IPS-NIHi11 (cell line): ENCODE measurements at regions not wholly inside any gene's neighbourhood (a gene's known extent, or its start where the extent isn't known, plus 50 kb on each side); places are given as distances from the start of the nearest gene placed in this dataset.
A peak's percentile ranks its signal among the peaks of the same experiment; 100 is the strongest.

Source experiments
- DNase-seq: peaks from one replicate; pipeline ENCODE4 v3.0.0; 2012; ENCODE audit warnings: mixed read lengths, low spot score

DNA sequence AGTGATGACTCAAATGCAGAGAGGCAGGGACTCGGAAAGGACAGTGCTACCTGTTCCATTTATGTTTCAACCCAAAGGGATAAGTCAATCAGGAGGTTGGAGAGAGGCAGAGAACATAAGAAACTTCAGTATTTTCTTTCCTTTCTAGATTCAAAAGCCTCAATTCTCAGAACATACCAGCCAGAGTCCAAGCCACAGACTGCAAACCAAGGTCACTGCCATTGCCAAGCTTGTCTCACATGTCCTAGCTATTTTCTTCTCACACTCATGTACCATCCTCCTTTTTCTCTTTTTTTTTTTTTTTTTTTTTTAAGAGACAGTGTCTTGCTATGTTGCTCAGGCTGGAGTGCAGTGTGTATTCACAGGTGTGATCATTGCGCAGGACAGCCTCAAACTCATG, 111.7 kb upstream of the AKIP1 start:
- DNase-seq: no peak

DNA sequence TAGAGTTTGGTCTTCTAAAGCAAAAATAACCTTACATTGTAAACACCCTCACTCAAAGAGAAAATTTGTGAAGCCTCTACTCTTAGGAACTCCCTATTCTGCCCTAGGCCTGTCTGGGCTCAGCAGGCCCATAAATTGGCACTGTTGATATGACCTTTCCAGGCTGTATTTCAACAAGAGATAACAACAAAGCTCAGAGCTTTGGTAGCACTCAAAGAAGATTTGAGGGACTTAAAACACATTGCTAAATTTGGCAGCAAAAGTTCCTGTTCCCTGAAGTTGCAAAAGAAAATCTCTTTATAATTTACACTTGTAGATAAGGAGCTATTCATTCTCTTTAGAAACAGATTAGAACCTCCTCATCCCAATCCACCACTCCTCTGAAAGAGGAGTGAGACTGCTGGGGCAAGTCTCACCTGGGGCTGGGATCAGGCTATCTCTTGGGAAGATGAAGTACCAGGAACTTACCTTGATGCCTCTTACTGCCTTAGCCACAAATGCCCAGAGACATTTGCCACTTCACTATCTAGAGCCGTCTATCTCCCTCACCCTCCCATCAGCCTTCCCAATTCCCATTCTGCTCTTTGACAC, 110.4 kb upstream of the AKIP1 start:
- DNase-seq: no peak

DNA sequence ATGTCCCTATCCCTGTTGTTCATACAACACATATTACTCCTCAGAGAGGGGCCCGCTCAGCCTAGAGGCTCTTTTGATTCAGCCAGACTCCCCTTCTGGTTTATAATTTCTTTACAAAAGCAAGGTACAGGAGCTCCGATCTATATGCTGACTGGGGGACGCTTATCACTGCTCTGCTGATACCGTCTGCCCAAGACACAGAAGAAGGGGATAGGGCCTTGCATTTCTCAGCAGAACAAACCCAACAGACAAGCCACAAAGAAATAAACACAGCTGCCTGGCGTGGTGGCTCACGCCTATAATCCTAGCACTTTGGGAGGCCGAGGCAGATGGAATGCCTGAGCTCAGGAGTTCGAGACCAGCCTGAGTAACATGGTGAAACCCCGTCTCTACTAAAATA, 109.9 kb upstream of the AKIP1 start:
- DNase-seq: no peak

DNA sequence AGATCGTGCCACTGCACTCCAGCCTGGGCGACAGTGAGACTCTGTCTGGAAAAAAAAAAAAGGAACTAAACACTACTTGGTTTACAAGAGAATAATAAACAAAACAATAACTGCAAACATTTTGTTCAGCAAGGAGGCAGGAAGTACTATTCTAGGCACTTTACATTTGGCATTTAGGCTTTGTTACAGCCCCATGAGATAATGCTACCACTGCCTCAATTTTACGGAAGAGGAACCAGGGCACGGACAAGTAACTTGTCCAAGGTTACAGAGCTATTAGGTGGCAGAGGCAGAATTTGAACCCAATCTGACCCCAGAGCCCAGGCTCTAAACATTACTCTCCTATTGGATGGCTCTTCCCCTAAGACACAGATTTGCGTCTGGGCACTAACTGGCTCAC, 108.7 kb upstream of the AKIP1 start:
- DNase-seq: no peak

DNA sequence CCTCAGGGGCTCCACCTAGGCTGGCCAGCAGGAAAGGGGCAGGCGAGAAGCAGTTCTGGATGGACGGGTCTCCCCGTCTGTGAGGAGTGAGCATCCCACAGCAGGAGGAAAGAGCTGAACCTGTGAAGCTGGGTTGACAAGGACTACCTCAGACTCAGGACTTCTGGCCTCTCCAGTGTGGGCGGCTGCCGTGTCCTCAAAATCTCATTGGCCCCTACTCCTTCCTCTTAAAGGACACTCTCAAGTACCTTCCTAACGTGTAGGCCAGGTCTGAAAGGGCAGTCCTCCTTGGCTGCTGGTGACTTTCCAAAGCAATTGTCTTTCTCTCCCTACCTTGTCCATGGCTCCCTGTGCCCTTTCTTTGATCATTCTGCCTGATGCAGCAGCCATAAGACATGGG, 107.0 kb upstream of the AKIP1 start:
- DNase-seq: no peak

DNA sequence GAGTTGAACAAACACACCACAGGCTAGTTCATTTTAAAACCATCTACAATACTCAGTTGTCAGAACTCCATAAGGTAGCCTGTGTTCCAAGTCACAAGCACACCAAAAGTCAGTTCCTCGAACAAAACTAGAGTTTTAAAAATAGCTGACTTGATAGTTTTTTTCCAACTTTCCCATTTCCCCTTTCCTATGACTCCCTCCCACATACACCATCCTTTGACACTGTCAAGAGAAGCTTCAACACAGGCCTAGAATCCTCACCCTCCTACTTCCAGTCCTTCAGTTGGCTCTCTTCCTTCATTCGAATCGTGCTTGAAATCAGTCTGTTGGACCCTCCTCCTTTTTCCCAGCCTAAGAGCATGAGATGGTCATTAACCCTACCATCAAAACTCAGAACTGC, 105.7 kb upstream of the AKIP1 start:
- DNase-seq: no peak

DNA sequence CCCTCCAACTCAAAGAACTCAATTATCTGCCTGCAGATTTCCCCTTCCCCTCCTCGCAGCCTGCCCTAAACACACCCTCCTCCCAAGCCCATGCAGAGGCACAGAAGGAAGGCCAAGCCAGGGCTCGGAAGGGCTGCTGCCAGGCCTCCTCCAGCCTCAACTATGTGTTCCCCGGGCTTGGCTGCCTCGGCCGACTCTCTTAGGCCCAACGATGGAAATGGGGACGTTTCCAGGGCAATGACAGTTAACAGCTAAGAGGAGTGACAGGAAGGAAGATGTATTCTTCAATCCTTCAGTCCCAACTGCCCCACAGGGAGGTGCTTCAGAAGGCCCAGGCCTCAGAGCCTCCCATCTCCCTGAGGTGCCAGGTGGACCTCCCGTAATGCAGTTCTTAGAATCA, 104.0 kb upstream of the AKIP1 start:
- DNase-seq: no peak

DNA sequence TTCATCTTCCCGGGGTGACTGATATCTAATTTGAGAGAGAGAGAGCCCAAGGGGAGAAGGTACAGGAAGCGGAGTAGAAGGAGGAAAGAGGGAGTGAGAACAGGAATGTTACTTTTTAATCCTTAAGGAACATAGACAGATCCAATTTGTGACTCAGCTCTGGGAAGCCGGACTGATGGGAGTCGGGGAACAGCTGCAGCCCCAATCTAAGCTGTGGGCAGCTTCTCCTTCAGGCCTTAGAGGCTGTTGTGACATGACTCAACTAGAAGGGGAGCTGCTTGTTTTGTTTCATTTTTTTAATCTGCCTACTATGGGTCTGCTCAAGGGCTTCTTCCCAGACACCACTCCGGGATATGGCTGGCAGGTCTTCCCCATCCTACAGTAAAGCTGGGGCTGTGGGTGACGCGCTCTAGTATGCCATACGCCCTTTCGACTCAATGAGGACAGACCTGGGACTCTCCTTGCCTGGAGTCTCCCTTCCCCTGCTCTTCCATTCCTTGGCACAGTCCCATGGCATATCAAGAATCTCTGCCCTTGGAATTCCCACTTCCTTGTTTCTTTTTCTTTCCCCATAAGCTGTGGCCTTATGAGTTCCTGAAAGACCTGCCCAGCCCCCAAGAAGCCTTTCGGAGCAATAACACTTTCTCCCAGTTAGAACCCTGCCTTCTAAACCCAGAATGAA, 103.3 kb upstream of the AKIP1 start:
- no peak for DNase-seq

DNA sequence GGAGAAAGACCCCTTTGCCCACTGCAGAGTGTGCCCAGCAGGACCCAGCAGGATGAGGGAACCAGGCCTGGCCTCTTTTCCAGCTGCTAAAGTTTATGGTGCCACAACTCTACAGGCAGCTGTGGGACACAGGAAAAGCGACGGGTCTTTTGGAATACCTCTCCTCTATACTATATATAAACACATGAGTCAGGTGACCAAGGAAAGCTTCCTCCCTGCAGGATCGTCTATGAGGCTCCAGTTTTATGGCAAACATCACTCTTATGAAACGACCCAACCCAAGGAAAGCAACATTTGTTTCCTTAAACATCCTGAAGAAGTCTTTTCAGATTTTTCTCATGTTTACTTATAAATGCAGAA, 102.8 kb upstream of the AKIP1 start:
- DNase-seq: no peak

DNA sequence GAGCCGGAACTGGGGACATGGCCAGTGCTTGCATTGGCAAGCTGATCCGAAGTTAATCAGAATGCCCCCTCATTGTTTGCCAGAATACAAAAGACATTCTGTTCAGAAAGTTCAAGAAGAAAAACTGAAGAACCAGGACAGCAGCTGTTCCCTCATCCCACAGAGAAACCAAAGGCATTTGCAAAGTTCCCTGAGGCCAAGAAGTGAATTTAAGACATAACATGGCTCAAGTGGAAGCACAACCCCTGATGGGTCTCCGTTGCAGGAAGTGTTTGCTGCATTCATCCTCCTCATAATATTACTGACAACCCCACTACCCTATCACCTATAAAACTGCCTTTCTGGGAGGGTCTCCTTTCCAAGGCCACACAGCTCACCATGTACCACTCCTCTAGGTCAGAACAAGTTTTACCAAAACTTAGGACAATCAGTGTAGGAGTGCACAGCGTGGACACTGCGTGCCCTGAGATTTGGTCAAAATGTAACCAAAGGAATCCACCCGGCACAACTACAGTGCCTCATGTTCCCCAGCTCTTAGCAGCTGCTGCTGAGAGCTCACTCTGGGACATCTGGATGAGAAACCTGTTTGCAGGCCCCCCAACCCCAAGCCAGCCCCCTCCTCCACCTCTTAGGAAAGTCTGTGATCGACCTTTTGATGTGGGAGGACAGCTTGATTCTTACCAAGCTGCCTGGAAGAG, 101.6 kb upstream of the AKIP1 start:
- DNase-seq: no peak

DNA sequence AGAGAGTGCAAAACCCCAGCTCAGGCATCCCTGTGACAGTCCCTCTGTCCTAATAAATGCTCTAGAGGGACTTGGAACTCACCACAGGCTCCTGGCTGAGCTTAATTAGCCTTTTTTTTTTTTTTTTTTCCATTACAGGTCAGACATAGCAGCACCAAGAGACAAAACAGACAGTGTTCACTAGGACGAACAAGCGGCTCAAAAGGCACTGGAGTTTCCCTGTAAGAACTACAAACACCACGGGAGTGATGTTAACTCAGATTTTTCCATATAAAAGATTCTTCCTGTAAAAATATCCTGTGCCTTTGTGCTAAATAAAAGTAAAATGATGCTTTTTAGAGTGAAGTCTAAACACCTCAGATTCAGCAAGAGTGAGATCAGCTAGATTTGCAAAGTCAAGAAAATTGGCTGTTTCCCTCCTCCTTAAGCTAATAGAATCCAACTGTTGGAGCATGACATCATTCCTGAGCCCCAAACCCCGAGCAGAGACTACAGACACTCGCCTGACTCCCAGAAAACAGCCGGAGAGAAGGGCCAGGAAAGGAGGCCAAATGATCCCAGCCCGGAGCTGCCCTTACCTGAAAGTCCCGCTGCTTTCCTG, 101.0 kb upstream of the AKIP1 start:
- DNase-seq: no peak

DNA sequence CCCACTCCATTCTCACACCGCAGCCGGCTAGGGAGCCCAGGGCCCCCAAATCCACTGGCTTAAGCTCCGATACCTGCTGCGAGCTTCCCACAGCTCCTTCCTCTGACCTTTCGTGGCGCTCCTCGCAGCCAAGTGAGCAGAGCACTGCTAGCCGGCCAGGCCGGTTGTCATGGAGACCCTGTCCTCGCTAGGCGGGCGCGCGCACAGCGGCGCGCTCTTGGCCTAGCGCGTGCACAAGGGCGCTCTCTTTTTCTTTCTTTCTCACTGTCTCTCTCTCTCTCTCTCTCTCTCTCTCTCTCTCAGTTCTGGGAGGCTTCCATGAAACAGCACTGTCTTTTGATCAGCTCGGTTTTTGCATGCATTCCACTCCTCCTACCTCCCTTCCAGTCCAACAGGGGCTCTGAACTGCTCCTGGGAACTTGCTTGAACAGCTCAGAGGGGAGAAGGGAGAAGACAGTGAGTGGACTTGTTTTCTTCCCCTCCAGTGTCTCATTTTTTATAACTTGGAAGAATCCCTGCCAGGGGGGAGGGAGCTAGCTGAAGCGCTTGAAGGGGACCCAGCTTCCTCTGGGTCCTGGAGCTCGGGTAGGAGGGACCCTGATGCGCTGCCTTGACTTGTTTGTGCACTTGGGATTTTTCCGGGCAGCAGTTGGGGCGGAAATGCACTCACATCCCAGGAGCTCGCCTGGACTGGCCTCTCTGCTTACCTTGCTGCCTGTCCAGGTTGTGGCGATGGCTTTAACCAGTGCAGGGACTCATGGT, 100.3 kb upstream of the AKIP1 start:
- peak; percentile 89 for DNase-seq

DNA sequence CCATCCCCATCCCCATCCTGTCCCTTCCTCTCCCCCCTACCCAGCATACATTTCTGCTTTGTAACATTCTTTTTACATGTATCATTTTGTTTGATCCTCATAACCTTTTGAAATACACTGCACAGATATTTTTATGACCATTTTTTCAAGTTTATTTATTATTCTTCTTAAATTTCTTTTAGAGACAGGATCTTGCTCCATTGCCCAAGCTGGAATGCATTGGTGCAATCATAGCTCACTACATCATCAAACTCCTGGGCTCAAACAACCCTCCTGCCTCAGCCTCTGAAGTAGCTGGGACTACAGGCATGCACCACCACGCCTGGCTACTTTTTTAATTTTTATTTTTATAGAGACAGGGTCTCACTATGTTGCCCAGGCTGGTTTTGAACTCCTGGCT, 99.4 kb upstream of the AKIP1 start:
- DNase-seq: no peak

DNA sequence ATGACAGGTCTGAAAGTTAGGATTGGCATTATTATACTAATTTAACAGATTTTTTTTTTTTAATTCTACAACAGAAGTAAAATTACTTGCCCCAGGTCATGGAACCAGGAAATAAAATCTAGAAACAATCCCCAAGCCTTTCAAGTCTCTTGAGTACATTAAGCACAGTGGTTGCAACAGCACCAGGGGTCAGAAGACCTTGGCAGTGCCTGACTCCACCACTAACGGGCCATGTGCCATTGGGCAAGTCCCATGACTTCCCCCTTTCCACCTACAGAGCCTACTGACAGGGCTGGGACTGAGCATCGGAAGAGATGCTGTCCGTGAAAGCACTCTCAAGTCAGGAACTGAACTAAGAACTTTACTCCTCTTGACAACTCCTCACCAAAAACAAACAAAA, 98.6 kb upstream of the AKIP1 start:
- DNase-seq: no peak

DNA sequence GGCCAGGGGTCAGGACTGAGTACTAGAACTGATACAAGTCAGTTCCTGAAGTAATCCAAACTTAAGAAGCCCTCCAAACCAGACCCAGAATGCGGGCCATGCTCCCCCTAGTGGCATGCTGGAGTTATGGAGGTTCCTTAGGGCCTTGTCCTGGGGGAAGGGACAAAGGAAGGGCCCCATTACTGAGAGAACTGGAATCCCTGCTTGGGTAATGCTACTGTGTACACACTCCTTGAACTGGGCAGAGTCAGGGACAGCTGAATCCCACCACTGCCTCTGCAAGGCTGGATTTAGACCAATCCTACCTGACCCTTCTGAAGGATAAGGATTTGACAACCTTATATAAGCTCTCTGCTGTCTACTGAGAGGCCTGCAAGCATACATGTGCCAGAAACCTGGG, 97.3 kb upstream of the AKIP1 start:
- peak; percentile 87 for DNase-seq

DNA sequence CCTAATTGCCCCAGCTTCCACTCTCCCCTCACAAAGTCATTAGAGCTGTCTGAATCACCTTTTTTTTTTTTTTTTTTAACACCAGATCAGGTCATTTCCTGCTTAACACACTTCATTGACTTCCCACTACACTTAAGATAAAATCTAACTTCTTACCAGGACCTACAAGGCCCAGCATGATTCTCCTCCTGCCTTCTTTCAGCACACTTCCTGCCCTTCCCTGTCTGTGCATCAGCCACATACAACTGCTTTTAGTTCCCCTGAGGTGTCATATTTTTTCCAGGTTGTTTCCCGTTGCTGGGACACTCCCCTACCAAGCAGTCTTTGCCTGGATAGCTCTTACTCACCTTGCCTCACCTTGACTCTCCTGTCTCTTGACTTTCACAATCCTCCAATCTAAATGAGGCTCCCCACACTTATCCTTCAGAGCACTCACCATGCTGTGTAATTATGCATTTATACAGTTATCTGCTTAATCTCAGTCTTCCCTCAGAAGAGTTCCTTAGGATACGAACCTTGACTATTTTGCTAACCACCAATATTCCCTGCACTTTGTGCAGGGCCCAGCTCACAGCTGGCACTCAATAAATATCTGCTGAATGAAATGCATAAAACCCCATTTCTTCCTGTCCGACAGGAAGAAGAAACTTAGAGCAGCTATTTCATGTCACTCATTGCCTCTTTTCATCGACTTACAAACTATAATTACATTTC, 96.6 kb upstream of the AKIP1 start:
- no peak for DNase-seq

DNA sequence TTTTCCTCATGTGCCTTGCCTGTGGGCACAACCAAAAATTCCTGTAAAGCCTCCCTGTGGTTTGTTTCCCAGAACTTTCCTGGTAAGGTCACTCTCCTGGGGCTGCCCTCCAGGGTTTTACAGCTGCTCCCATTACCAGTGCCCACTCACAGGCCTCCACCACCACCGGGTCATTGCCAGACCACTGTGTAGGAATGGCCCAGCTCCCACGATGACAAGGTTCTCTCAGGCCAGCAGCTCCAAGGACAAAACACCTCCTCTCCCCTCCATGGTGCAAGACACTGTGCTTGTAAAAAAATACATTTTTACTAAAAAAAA, 96.1 kb upstream of the AKIP1 start:
- no peak for DNase-seq

DNA sequence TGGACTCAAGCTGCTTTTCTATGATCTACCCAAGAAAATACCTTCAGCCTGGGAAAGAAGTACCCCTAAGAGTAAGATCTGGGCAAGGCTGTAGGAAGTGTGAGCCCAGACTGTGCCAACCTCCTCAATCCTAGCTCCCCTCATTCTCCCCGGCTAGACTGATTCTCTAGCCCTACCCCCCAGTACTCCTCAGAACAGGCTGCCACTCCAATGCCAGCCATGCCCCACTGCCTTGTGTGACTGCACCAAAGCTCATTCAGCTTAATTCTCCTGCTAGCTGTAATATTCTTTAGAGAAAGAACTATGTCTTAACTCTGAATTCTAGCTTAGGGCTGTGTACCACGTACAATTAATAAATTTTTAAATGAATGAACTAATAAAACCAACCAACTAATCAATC, 92.6 kb upstream of the AKIP1 start:
- DNase-seq: no peak

DNA sequence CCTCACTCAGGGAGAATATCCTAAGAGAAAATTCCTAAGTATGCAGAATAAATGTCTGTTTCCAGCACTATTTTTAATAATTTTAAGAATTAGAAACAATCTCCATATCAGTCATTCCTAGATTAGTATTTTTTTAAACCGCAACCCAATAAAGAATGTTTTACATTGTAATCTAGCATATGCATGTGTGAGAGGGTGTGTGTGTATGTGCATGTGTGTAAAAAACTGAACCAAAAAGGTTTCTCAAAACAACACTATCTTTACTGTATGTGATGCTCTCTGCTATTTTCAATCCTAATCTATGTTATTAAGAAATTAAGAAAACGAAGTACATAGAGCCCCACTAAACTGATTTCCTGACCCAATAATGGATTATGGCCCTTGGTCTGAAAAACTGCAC, 90.6 kb upstream of the AKIP1 start:
- DNase-seq: no peak

DNA sequence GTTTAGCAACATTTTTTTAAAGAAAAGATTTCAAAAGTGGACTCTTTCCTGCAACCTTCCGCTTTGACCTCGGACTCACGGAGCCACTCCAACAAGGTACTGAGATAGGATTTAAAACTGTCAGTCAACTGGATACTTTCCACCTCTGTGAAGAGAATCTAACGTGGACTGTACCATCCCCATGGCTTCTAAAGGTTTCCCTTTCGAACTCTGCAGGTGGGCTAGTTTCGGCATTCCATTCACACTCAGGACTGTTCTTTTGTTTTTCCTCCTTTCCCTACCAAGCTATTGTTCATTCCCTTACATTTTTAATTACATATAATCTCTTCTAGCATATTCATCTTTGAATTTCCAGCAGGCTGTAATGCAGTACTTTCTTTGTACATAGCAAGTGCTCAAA, 88.5 kb upstream of the AKIP1 start:
- peak; percentile 43 for DNase-seq

DNA sequence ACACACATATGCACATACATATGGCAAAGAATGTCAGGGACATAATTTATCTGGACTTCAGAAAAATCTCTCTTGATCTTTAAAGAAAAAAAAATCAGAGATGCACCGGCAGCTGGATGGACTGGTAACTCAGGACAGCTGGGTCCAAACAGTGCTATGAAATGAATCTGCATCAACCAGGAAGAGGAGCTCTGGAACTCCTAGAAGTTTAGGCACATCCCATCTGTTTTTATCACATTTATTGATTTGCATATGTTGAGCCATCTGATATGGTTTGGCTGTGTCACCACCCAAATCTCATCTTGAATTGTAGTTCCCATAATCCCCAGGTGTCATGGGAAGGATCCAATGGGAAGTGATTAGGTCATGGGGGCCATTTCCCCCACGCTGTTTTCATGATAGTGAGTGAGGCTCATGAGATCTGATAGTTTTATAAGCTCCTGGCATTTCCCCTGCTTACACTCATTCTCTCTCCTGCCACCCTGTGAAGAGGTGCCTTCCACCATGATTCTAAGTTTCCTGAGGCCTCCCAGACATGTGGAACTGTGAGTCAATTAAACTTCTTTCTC, 87.7 kb upstream of the AKIP1 start:
- DNase-seq: no peak
